KOPT-K1 (cell line): ENCODE measurements at regions not wholly inside any gene's neighbourhood (a gene's known extent, or its start where the extent isn't known, plus 50 kb on each side); places are given as distances from the start of the nearest gene placed in this dataset.

Experiments
- H3K27ac ChIP-seq: fragments of 200-600 bp; sonication (generic); 2 replicates; pipeline ENCODE4 v1.5.1; 2016; ENCODE audit warnings: antibody characterized with exemption, mild to moderate bottlenecking, low read depth, low read length; ENCODE audit not compliant: poor library complexity, severe bottlenecking
- H3K36me3 ChIP-seq: fragments of 200-600 bp; sonication (generic); 2 replicates; pipeline ENCODE4 v1.5.1; 2017; ENCODE audit warnings: antibody characterized with exemption, mild to moderate bottlenecking, low read length, moderate library complexity; ENCODE audit not compliant: insufficient read depth
- H3K9me3 ChIP-seq: fragments of 200-600 bp; sonication (generic); 2 replicates; pipeline ENCODE4 v1.5.1; 2017; ENCODE audit warnings: antibody characterized with exemption, low read length, mild to moderate bottlenecking; ENCODE audit not compliant: insufficient read depth, poor library complexity, severe bottlenecking

DNA sequence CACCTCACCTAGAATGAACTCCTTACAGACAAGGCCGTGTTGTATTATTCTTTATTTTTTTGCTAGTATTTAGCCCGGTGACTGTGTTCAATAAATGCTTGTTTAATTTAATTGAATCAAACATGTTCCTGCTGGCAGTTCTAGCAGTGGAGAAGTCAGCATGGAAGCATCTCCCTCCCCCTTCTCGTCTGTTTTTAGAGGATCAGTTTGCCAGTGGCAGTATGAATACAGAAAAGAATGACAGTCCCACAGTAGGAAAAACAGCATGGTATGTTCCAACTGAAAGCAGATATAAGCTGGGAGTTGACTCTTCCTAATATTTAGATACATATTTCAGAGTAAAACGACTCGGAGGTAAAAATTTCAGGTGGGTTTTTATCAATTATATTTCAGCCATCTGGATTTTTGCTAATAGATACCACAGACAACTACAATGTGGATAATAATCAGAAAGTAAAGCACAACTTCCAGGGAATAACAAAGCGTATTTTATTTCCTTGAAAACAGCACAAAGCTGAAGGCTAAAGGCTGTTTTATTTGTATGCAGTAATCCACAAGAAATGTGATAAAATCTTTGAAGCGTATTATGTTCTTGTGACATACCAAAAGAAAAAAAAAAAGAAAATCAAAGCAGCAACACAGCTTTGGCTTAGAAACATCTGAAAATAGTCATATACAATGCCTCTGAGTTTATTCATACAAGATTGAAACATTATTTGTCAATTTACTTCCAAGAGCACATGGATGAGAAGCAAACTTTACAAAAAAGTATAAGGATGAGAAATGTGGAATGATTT lies 244.5 kb upstream of the KCNMB2 start:
- Histone ChIP-seq H3K9me3 (no peaks in the 10 kb centered on the region), H3K36me3 (no peaks in the 10 kb centered on the region), H3K27ac (no peak overlapping the region)

DNA sequence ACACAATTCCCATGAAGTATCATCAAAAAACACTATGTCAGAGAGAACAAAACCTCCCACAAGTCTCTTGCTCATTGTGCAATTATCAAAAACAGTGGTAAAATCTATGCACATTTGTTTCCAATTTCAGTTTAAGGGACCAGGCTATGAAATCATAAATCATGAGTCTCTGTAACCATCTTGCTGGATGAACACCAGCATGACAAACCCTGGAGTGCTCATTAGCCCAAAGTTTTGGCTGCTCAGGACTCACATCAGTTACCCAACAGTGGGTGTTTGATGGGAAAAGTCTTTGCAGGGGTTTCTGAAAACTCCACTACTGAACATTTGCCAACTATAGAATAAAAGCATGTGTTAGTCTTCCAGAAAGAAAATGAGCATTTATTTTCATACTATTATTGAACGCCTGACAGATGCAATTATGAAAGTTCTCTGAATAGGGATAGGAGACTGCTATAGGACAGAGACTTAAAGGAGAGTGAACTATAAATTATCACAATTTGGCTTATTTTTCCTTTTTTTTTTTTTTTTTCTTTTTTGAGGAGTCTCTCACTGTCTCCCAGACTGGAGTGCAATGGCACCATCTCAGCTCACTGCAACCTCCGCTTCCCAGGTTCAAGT lies 240.8 kb upstream of the KCNMB2 start:
- H3K27ac ChIP-seq, result no peak overlapping the region

DNA sequence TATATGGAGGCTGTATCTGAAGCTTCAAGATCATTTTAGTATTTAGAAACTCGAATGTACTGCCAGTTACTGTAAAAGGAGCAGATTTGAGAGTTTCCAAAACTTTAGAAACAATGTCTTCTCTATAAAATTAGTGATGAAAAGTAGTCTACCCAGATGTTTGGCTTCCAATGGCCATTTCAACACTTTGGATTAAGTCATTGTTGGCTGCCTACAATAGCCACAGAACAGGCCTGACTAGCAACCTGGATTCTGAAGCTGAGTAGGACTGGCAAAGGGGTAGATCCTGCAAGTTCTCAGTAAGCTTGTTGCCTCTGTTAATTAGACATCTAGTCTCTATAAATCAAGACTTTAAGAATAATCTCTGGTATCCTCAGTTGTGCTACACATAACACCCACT lies 239.0 kb upstream of the KCNMB2 start:
- H3K27ac ChIP-seq, result no peak overlapping the region
- H3K36me3 ChIP-seq, result no peaks in the 10 kb centered on the region
- H3K9me3 ChIP-seq, result no peaks in the 10 kb centered on the region

More for the DNA sequence above, 240.8 kb upstream of the KCNMB2 start:
- no peaks in the 10 kb centered on the region for H3K36me3 ChIP-seq
- H3K9me3 ChIP-seq, result no peaks in the 10 kb centered on the region

DNA sequence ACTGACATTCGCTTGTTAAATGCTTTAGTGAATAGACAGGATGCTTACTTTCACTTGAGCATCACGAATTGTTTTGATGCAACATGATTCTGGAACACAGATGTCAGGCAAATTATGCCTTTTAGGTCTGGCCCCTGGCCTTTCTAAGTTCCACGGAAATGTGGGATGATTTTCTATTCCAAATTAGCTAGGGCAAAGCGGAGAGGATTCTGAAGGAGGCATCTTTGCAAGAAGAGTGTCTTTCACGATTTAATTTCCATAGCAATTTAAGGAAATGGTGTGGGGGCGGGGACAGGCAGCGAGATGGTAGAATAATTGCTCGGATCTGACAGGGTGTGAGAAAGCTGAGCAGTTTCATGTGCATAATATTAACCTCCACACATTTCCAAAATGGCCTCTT lies 238.5 kb upstream of the KCNMB2 start:
- Histone ChIP-seq H3K36me3 (no peaks in the 10 kb centered on the region), H3K9me3 (no peaks in the 10 kb centered on the region), H3K27ac (no peak overlapping the region)

DNA sequence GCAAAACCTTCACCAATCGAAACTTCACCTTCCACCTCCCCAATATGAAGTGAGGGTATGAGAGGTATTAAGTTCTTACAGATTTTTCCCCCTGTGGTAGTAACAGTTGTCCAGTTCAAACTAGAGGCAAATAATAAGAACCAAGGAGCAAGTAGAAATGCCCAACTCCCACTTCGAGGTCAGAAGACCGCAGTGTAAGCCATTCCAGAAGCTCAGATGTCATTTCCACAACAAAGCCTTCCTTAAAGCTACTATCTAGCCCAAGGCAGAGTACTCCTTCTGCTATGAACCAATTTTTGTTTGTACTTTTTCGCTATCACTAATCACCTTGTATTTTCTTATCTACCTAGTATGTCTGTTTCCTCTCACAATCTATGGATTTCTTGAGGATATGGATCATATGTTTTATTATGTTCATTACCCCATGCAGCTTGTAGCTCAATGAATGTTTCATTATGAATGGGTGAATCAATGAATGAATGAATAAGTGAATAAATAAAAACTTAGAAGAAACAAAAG lies 235.7 kb upstream of the KCNMB2 start:
- no peaks in the 10 kb centered on the region for H3K36me3 ChIP-seq
- H3K9me3 ChIP-seq, result no peaks in the 10 kb centered on the region
- H3K27ac ChIP-seq, result no peak overlapping the region

DNA sequence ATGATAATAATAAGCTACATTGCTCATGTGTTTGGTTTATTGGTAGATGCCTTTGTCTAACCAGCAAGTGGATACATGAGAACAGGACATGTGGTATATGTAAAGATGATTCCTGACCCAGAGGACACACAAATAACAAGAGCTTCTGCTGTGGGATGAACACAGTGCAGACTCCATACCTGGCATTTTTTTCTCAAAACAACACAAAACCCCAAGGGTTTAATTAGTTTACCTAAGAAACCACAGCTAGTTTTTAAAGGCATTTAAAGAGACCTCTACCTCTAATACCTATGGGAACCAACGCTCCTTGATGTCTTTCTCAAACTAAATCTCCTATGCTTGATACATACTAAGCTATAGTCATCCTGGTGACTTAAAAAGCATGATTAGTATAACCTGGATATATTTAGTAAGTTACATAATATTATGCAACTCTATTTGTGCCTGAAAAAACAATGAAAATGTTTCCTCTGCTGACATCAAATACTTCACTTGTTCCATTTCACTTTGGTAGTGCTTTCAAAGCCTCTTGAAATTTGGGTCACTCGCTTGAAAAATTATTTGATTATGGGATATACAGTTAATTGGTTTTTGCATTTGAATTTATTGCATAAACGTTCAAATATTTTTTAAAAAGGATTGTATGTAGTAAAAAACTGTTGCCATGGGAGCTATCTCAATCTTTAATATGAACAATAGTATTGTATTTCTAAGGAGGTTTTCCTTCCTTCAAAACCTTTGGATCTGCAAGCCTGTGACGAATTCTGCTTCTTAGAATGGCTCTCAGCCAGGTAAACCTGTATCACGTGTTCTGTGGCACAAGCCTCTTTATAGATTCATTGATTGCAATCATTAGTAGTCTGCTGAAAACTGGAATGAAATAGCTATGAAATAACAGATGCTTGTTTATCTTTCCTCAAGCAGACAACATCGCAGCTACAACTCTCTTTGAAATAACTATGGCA lies 233.0 kb upstream of the KCNMB2 start:
- H3K27ac ChIP-seq, result no peak overlapping the region
- no peaks in the 10 kb centered on the region for H3K36me3 ChIP-seq
- H3K9me3 ChIP-seq, result no peaks in the 10 kb centered on the region

DNA sequence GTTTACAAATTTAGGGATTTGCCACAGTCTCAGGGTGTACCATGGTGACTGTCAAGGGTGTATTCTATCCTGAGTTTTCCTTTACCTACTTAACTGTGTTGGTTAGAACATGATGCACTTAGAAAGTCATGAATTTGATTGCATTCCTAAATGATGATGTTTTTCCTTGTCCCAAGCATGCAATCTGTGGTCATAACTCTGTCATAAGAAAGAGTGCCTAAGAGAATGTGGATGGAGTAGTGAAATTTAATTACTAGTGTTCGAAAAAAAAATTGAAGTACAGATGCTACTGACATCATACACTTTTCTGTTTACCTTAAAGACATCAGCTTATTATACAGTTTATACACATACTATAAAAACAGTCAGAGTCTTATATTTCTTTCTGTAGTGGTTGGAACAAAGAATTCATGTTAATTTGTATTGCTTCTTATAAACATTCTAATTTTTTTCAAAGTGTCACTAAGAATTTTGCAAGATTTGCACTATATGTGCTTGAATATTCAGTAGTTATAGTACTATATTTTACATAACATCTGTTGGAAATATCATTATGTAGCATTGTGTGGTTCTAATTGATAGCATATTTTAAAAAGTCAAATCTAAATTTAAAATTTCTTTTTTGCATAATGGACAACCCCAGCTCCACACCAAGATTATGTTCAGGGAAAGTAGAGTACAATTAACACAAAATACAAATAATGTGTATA lies 231.3 kb upstream of the KCNMB2 start:
- no peak overlapping the region for H3K27ac ChIP-seq
- H3K36me3 ChIP-seq, result no peaks in the 10 kb centered on the region
- H3K9me3 ChIP-seq, result no peaks in the 10 kb centered on the region

DNA sequence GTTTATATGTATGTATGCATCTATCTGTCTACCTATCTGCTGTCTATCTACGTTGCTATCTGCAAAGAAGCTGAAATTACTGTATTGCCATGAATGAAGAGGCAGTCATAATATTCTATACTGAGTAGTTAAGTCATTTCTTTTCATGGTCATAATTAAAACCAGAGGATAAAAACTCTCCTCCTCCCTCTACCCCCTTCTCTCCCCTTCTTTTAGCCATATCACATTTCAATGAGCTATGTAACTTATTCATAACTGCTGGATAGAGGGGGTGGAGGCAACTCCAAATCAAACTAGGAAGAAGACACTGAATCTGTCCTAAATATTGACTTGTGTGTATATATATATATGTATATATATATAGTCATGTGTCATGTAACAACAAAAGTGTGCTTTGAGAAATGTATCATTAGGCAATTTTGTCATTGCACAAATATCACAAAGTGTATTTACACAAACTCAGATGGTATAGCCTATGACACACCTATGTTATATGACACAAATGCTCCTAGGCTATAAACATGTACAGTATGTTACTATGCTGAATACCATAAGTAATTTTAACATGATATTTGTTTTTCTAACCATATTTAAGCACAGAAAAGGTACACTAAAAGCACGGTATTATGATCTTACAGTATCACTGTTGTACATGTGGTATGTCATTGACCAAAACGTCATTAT lies 229.7 kb upstream of the KCNMB2 start:
- Histone ChIP-seq H3K27ac (no peak overlapping the region), H3K9me3 (no peaks in the 10 kb centered on the region), H3K36me3 (no peaks in the 10 kb centered on the region)

DNA sequence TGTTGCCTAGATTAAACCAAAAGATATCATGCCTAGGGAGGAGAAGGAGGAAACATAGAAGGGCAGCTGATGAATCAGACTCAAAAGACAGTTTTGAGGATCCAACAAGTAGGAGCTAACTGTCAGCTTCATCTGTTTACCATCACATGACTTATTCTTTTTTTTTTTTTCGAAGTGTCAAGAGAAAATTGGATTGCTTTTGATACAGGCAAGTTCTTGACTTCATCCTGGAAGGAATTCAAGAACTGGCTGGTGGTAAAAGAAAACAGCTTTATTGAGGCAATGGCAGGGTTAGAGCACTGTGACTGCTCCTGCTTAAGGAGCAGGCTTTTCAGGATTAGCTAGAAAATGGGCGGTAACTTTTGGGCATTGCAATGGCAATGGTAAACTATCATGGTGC lies 227.5 kb upstream of the KCNMB2 start:
- H3K9me3 ChIP-seq, result no peaks in the 10 kb centered on the region
- H3K27ac ChIP-seq, result no peak overlapping the region
- no peaks in the 10 kb centered on the region for H3K36me3 ChIP-seq

DNA sequence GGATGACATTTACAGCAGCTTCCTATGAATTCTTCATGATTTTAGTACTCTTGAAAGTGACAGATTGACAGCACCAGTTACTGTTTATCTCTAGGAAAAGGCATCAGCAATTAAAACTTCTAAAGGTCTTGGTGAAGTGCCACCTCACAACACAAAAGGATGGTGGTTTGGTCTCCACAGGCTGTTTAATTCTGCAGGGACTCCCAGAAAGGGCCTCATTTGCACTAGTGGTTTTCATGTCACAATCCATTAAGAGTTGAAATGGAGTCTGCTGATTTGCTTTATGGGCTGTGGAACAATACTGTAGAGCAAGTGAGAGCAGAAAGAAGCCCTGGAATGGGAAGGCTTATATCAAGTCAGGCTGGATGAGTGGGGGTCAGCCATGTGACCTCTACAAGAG lies 225.3 kb upstream of the KCNMB2 start:
- Histone ChIP-seq H3K36me3 (no peaks in the 10 kb centered on the region), H3K9me3 (no peaks in the 10 kb centered on the region), H3K27ac (no peak overlapping the region)

DNA sequence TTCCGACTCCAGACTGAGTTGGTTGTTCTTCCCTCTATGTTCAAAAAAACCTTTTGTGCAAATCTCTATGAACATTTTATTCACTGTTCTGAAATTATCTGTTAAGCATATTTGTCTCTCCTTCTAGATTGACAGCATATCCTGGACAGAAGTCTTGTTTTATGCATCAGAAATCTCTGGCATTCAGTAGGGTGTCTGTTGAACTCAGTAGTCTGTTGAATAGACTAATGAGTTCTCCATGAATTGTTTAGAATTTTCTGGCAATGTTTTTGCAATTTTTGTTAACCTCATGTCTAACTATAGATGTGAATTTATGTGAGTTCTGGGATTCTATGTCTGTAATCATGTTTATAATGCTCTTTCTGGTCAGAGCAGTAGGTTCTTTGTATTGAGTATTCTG lies 222.5 kb upstream of the KCNMB2 start:
- H3K36me3 ChIP-seq, result no peaks in the 10 kb centered on the region
- no peaks in the 10 kb centered on the region for H3K9me3 ChIP-seq
- no peak overlapping the region for H3K27ac ChIP-seq

DNA sequence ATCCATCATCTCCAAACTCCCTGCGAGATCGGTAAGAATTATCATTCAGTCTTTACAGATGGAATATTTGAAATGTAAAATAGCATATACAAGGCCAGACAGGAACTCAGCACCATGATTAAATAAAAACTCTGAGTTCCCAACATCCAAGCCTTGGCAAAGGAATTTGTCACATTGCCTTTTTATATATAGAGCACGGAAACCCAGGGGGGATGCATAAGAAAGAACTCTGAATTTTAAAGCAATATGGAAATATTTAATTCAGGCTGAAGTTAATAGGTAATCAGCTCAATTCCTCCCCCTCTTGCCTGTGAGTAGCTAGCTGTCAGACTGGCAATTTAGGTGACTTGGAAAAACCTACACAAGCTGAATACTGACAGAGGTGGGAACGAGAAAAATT lies 217.9 kb upstream of the KCNMB2 start:
- no peaks in the 10 kb centered on the region for H3K36me3 ChIP-seq
- no peaks in the 10 kb centered on the region for H3K9me3 ChIP-seq
- no peak overlapping the region for H3K27ac ChIP-seq

DNA sequence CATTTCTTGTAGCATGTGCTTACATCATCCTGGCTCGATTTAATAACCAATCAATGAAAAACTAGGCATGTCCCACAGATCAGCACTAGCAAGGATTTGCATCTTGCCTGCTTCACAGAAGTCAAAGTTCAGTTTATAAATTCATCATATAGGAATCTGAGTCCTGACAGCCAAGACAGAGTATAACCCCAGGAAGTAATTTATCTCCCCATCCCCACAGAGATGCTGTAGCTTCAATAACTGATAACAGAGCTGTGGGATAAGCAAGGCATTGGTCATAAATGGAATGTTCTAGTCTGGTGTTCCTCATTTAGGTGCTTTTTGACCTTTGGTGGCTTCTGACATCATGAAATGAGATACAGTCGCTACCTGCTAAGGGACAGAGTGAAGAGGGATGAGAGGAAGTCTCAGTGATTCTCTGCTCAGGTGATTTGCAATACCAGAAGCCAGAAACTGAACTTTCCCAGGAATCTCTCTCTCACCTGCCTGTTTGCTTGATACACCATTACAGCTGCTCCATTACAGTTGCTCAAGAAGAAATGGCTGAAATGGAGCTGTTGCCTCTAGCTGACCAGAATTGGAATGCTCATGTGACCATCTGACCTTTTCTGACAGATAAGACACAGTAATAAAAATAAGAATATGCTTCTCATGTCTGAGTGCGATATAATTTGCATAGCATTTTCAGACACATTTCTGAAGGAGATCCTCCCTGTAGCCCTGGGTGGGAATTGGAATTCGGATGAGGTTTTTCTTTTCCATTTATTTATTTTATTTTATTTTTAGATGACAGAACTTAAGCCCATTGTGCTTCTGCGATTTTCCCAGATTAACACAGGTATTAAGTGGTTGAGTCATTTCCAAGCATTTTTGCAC lies 217.1 kb upstream of the KCNMB2 start:
- no peaks in the 10 kb centered on the region for H3K9me3 ChIP-seq
- H3K36me3 ChIP-seq, result no peaks in the 10 kb centered on the region
- no peak overlapping the region for H3K27ac ChIP-seq
